Psoas muscle (tissue), 7 donors: ENCODE measurements at regions not wholly inside any gene's neighbourhood (a gene's known extent, or its start where the extent isn't known, plus 50 kb on each side); places are given as distances from the start of the nearest gene placed in this dataset.

Experiments
- ATAC-seq, 4 donors: fragments of 200-7000 bp; cut with Tn5 transposase; one replicate each; pipeline ENCODE4 v1.9.1; 2020; ENCODE audit warnings: moderate library complexity in 3 of 4, mild to moderate bottlenecking in 2 of 4
- DNase-seq, 2 donors: peaks; one replicate each; pipeline ENCODE4 v3.0.0-alpha.2; 2020
- H3K27ac ChIP-seq: fragments of 200-600 bp; one replicate; pipeline ENCODE4 v1.8.0; 2022
- H3K27me3 ChIP-seq, 3 donors: fragments of 200-600 bp in 1 of 3; one replicate each; pipeline versions ENCODE4 v1.6.1 to v1.8.0; 2013 to 2022; ENCODE audit warnings: low read length in 2 of 3, mild to moderate bottlenecking in 2 of 3, moderate library complexity in 1 of 3; ENCODE audit not compliant: insufficient read depth in 3 of 3
- H3K36me3 ChIP-seq, 2 donors: fragments of 200-600 bp in 1 of 2; one replicate each; pipeline versions ENCODE4 v1.6.1 to v1.8.0; 2013 to 2022; ENCODE audit warnings: low read depth in 1 of 2, mild to moderate bottlenecking in 1 of 2, moderate library complexity in 1 of 2; ENCODE audit not compliant: insufficient read depth in 1 of 2
- H3K4me1 ChIP-seq: fragments of 200-600 bp; one replicate; pipeline ENCODE4 v1.8.0; 2022
- H3K4me3 ChIP-seq: fragments of 200-600 bp; one replicate; pipeline ENCODE4 v1.8.0; 2022; ENCODE audit warnings: mild to moderate bottlenecking
- H3K9me3 ChIP-seq: fragments of 200-600 bp; one replicate; pipeline ENCODE4 v1.8.0; 2022
- WGBS, 3 donors: extraction: QIAGEN DNeasy Blood & Tissue Kit; methylation state at CpG; one replicate each; pipeline versions ENCODE4 v1.1.6 to v1.1.7; 2013; 5-methylcytosine and 5-hydroxymethylcytosine counted together
- intact Hi-C, 2 donors: fragments of 100-400 bp; cut with DNase I; formaldehyde crosslinking; loops; one replicate each; pipeline versions ENCODE4 v1.11.0 to v1.14.2; 2022
- TF ChIP-seq, protein P1 (sequence below): fragments of 200-600 bp; IDR thresholded peaks from one replicate; pipeline ENCODE4 v1.8.0; 2022; ENCODE audit warnings: antibody characterized with exemption
- donor health status: healthy with polysubstance abuse.
- donor health status: DM: no; HTN: no; CAD: no; lungs with moderate emphysema.
- donor health status: Bipolar disorder and iron deficiency.
- donor health status: healthy.
- donor health status: DM: yes; HTN: yes; CAD: no.
- donor health status: DM: no; HTN: no; CAD: no.
- donor health status: DM: yes; HTN: yes; CAD: no.

DNA sequence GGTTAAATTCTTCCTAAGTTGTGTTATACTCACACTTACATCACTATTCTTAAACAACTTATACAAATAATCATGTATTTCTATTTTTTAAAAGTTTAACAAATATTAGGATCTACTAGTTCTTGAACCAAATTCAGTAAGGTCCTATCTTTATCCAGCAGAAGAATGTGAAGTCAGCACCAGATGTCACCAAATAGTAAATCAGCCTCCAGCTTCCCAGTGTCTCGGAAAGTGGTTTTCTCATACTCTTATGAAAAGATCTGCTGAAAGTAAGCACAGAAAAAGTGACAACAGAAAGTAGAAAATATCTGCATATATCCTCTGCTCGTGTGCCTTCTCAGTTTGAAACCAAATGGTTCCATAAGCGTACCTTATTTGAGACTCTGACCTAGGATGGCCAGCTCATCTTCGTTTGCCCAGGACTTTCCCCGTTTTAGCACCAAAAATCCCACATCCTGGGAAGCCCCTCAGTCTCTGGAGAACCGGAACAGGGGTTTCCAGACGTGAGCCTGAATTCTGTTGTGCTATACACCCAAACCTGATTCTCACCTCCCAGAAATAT is 98.0 kb upstream of the DCLK2 start:
- H3K9me3 ChIP-seq, result no peaks in the 10 kb centered on the region
- no peak for ATAC-seq
- no peak overlapping the region for H3K4me3 ChIP-seq
- H3K27me3 ChIP-seq, result no peaks in the 10 kb centered on the region
- intact Hi-C loops, result loop anchor here (5.0 to 10.0 kb wide), 3 partner anchors 262 to 887 kb away; no protein-coding TSS in a partner anchor
- H3K27ac ChIP-seq, result no peak overlapping the region
- WGBS, 3 donors, result 60 to 66% (median 66%) methylated on average over 7 of the region's 7 CpGs
- no peaks in the 10 kb centered on the region for H3K36me3 ChIP-seq
- TF ChIP-seq, protein P1, sequence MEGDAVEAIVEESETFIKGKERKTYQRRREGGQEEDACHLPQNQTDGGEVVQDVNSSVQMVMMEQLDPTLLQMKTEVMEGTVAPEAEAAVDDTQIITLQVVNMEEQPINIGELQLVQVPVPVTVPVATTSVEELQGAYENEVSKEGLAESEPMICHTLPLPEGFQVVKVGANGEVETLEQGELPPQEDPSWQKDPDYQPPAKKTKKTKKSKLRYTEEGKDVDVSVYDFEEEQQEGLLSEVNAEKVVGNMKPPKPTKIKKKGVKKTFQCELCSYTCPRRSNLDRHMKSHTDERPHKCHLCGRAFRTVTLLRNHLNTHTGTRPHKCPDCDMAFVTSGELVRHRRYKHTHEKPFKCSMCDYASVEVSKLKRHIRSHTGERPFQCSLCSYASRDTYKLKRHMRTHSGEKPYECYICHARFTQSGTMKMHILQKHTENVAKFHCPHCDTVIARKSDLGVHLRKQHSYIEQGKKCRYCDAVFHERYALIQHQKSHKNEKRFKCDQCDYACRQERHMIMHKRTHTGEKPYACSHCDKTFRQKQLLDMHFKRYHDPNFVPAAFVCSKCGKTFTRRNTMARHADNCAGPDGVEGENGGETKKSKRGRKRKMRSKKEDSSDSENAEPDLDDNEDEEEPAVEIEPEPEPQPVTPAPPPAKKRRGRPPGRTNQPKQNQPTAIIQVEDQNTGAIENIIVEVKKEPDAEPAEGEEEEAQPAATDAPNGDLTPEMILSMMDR, result no peak
- H3K4me1 ChIP-seq, result no peaks in the 10 kb centered on the region
- no peak for DNase-seq

DNA sequence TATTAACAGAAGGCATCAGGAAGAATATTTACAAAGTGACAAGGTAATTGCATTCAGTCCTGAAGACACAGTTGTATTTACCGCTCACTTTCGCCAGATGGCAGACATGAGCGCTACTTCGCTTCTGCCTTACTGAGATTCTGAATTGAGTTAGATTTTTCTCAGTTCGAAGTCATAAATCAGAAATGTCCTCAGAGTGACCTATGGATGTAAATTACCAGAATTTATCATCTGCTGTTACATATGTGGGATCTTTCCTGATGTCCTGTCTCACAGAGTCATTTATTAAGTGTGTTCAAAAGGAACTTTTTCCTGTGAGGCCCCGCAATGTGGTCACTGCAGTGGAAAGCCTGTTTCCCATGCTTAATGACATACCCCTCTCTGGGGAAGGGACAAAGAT is 97.3 kb upstream of the DCLK2 start:
- H3K4me3 ChIP-seq, result no peak overlapping the region
- H3K27ac ChIP-seq, result no peak overlapping the region
- intact Hi-C loops, result loop anchor here (5.0 to 10.0 kb wide), 3 partner anchors 261 to 886 kb away; no protein-coding TSS in a partner anchor
- 23 to 24% (median 24%) methylated on average over 6 of the region's 6 CpGs for WGBS, 3 donors
- no peaks in the 10 kb centered on the region for H3K9me3 ChIP-seq
- H3K36me3 ChIP-seq, result no peaks in the 10 kb centered on the region
- TF ChIP-seq, protein P1, result peak; percentile 80
- DNase-seq (peak; percentile 21 to 52), ATAC-seq (peak in 1 of 4 donors; percentile 71)
- no peaks in the 10 kb centered on the region for H3K27me3 ChIP-seq
- no peaks in the 10 kb centered on the region for H3K4me1 ChIP-seq

DNA sequence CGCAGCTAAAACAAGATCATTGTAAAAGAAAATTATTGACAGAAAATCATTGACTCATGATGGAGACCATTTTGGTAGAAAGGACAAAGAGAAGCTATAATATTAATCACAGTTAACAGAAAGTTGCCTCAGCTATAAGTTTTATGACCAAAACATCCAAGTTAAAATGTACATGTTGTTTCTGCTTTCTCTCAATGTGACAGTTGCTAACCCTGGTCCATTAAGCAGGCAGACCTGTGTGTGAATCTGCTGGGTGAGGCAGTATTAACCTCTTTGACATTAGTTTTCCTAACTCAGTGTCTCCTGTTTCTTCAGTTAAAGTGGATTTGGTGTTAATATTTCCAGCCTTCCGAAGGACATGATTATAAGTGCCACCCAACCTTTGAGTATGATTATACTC is 94.8 kb upstream of the DCLK2 start:
- intact Hi-C loops, result loop anchor here (5.0 to 10.0 kb wide), 3 partner anchors 259 to 884 kb away; no protein-coding TSS in a partner anchor
- WGBS, 3 donors, result 95 to 100% (median 95%) methylated on average over 2 of the region's 2 CpGs
- no peak for DNase-seq
- H3K27ac ChIP-seq, result no peak overlapping the region
- no peaks in the 10 kb centered on the region for H3K27me3 ChIP-seq
- no peaks in the 10 kb centered on the region for H3K36me3 ChIP-seq
- H3K4me1 ChIP-seq, result no peaks in the 10 kb centered on the region
- ATAC-seq, result no peak
- no peaks in the 10 kb centered on the region for H3K9me3 ChIP-seq
- H3K4me3 ChIP-seq, result no peak overlapping the region
- TF ChIP-seq, protein P1, result no peak

DNA sequence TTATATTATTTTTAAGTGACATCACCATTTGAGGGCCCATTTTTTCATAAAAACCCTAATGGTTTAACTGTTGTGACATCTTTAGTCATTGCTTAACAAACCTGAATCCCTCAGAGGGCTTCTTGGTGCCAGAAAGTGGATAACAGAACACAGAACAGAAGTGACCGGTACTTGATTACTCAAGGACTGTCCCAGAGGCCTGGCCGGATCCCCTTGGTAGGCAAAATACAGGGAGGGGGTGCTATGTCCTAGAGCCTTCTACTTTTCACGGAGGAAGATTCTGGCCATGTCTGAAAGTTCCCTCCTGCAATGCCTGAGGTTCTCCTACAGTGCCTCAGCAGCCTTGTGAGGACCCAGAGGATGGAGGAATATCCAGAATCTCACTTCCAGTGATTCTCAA is 94.3 kb upstream of the DCLK2 start:
- no peak overlapping the region for H3K27ac ChIP-seq
- intact Hi-C loops, result loop anchor here (5.0 to 10.0 kb wide), 3 partner anchors 258 to 883 kb away; no protein-coding TSS in a partner anchor
- no peaks in the 10 kb centered on the region for H3K4me1 ChIP-seq
- WGBS, 3 donors, result 90 to 94% (median 90%) methylated on average over 3 of the region's 3 CpGs
- no peaks in the 10 kb centered on the region for H3K27me3 ChIP-seq
- TF ChIP-seq, protein P1, result no peak
- DNase-seq (no peak), ATAC-seq (no peak)
- H3K36me3 ChIP-seq, result no peaks in the 10 kb centered on the region
- no peak overlapping the region for H3K4me3 ChIP-seq
- H3K9me3 ChIP-seq, result no peaks in the 10 kb centered on the region

DNA sequence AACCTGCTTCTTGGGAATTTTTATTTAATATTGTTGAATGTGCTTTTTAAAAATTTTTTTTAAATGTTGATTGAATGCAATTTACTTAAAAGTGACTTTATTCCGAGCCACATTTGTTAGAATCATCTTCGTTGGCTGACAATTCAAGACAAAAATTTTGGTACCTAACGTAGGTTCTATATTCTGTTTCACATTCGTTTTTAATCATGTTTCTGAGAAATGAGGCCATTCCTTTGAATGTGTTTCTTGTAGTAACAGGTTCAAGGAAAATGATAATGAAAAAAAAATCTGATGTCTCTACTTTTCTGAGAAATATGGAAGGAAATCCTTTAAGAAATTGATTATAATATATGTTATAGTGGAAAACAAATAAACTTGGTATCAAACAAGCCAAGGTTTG is 92.3 kb upstream of the DCLK2 start:
- ATAC-seq (no peak), DNase-seq (no peak)
- intact Hi-C loops, result loop anchor here in 1 of 2 donors (10.0 kb wide), 1 partner anchor 879 kb away; no protein-coding TSS in a partner anchor
- no peaks in the 10 kb centered on the region for H3K27me3 ChIP-seq
- no peak overlapping the region for H3K4me3 ChIP-seq
- WGBS, 3 donors, result 93% methylated on average over 4 of the region's 4 CpGs
- no peaks in the 10 kb centered on the region for H3K9me3 ChIP-seq
- no peak overlapping the region for H3K27ac ChIP-seq
- TF ChIP-seq, protein P1, result no peak
- H3K4me1 ChIP-seq, result no peaks in the 10 kb centered on the region
- H3K36me3 ChIP-seq, result no peaks in the 10 kb centered on the region
